GM23338 (cell line): ENCODE measurements at regions not wholly inside any gene's neighbourhood (a gene's known extent, or its start where the extent isn't known, plus 50 kb on each side); places are given as distances from the start of the nearest gene placed in this dataset.

ENCODE experiments used
- ATAC-seq: fragments of 200-7000 bp; cut with Tn5 transposase; 3 replicates; pipeline ENCODE4 v1.9.1; 2020
- DNase-seq: peaks from one replicate; pipeline ENCODE4 v3.0.0-alpha.2; 2015; ENCODE audit warnings: low spot score
- H2AFZ ChIP-seq: fragments of 200-600 bp; sonication (generic); 2 replicates; pipeline ENCODE4 v1.8.0; 2016; ENCODE audit warnings: antibody characterized with exemption, mild to moderate bottlenecking, moderate library complexity
- H3F3A ChIP-seq: fragments of 200-600 bp; sonication (generic); replicated peaks from 2 replicates; pipeline ENCODE4 v1.8.0; 2017; ENCODE audit warnings: antibody characterized with exemption, mixed run types, low read depth
- H3K27ac ChIP-seq: fragments of 200-600 bp; sonication (generic); 2 replicates; pipeline ENCODE4 v1.6.1; 2016; ENCODE audit warnings: low read depth
- H3K27me3 ChIP-seq: fragments of 200-600 bp; sonication (generic); 2 replicates; pipeline ENCODE4 v1.8.0; 2016; ENCODE audit warnings: mild to moderate bottlenecking, mixed run types, moderate library complexity; ENCODE audit not compliant: insufficient read depth
- H3K36me3 ChIP-seq: fragments of 200-600 bp; sonication (generic); 2 replicates; pipeline ENCODE4 v1.8.0; 2016; ENCODE audit warnings: mild to moderate bottlenecking; ENCODE audit not compliant: insufficient read depth
- H3K4me1 ChIP-seq: fragments of 200-600 bp; sonication (generic); 2 replicates; pipeline ENCODE4 v1.8.0; 2016; ENCODE audit warnings: mild to moderate bottlenecking, moderate library complexity; ENCODE audit not compliant: insufficient read depth
- H3K4me2 ChIP-seq: fragments of 200-600 bp; sonication (generic); 2 replicates; pipeline ENCODE4 v1.7.1; 2017; ENCODE audit warnings: mixed run types
- H3K4me3 ChIP-seq: fragments of 200-600 bp; sonication (generic); 2 replicates; pipeline ENCODE4 v1.6.1; 2016; ENCODE audit warnings: mixed run types
- H3K79me2 ChIP-seq: fragments of 200-600 bp; sonication (generic); replicated peaks from 2 replicates; pipeline ENCODE4 v1.8.0; 2017; ENCODE audit warnings: mild to moderate bottlenecking; ENCODE audit not compliant: insufficient read depth
- H3K9me2 ChIP-seq: fragments of 200-600 bp; sonication (generic); 2 replicates; pipeline ENCODE4 v1.8.0; 2017; ENCODE audit not compliant: insufficient read depth
- H4K20me1 ChIP-seq: fragments of 200-600 bp; sonication (generic); replicated peaks from 2 replicates; pipeline ENCODE4 v1.8.0; 2017; ENCODE audit warnings: mild to moderate bottlenecking; ENCODE audit not compliant: insufficient read depth
- H3K27ac Mint-ChIP-seq: 2 replicates; pipeline ENCODE4 v1.8.0; 2020; ENCODE audit warnings: inconsistent platforms, mild to moderate bottlenecking, moderate library complexity, mixed read lengths
- H3K27me3 Mint-ChIP-seq: 3 replicates; pipeline ENCODE4 v1.8.0; 2022; ENCODE audit warnings: low read depth, mild to moderate bottlenecking, moderate library complexity, mixed read lengths, inconsistent platforms; ENCODE audit not compliant: insufficient read depth, poor library complexity
- H3K36me3 Mint-ChIP-seq: 3 replicates; pipeline ENCODE4 v1.8.0; 2021; ENCODE audit warnings: low read depth, mild to moderate bottlenecking, inconsistent platforms, moderate library complexity, mixed read lengths
- H3K4me1 Mint-ChIP-seq: 3 replicates; pipeline ENCODE4 v1.8.0; 2020; ENCODE audit warnings: mild to moderate bottlenecking, inconsistent platforms, mixed read lengths
- H3K4me3 Mint-ChIP-seq: 3 replicates; pipeline ENCODE4 v1.8.0; 2021; ENCODE audit warnings: moderate library complexity, mild to moderate bottlenecking, inconsistent platforms, mixed read lengths
- H3K9me3 Mint-ChIP-seq: 3 replicates; pipeline ENCODE4 v1.8.0; 2020; ENCODE audit warnings: moderate library complexity, mild to moderate bottlenecking, inconsistent platforms, mixed read lengths
- CREB1 ChIP-seq: fragments of 250-450 bp; sonication (Bioruptor Pico); IDR thresholded peaks from 2 replicates; pipeline ENCODE4 v1.5.0; 2020; ENCODE audit warnings: low read depth, mild to moderate bottlenecking, moderate library complexity
- ETS1 ChIP-seq: IDR thresholded peaks from 2 replicates; pipeline ENCODE4 v1.6.1; 2016; ENCODE audit warnings: antibody characterized with exemption
- EZH2 ChIP-seq: fragments of 200-600 bp; sonication (generic); IDR thresholded peaks from one replicate; pipeline ENCODE4 v1.8.0; 2017; ENCODE audit warnings: antibody characterized with exemption, mild to moderate bottlenecking, low read depth; ENCODE audit not compliant: unreplicated experiment
- EZH2phosphoT487 ChIP-seq: fragments of 200-600 bp; sonication (generic); IDR thresholded peaks from one replicate; pipeline ENCODE4 v1.8.1; 2018; ENCODE audit warnings: antibody characterized with exemption; ENCODE audit not compliant: unreplicated experiment
- JUNB ChIP-seq: IDR thresholded peaks from one replicate; pipeline ENCODE4 v1.6.1; 2016; ENCODE audit warnings: antibody characterized with exemption; ENCODE audit not compliant: unreplicated experiment
- NANOG ChIP-seq: IDR thresholded peaks from 2 replicates; pipeline ENCODE4 v1.6.1; 2016; ENCODE audit warnings: antibody characterized with exemption, borderline replicate concordance
- POLR2AphosphoS5 ChIP-seq: IDR thresholded peaks from 2 replicates; pipeline ENCODE4 v1.6.1; 2016; ENCODE audit warnings: antibody characterized with exemption, low read depth
- ZNF114 ChIP-seq: fragments of 250-450 bp; sonication (Bioruptor Pico); IDR thresholded peaks from 2 replicates; pipeline ENCODE4 v1.5.0; 2020; ENCODE audit warnings: mild to moderate bottlenecking, moderate library complexity
- ZNF331 ChIP-seq: fragments of 250-450 bp; sonication (Bioruptor Pico); IDR thresholded peaks from 2 replicates; pipeline ENCODE4 v1.5.0; 2020; ENCODE audit warnings: low read depth, mild to moderate bottlenecking, moderate library complexity
- ZNF462 ChIP-seq: fragments of 250-450 bp; sonication (Bioruptor Pico); IDR thresholded peaks from 2 replicates; pipeline ENCODE4 v1.5.0; 2020; ENCODE audit warnings: mild to moderate bottlenecking, moderate library complexity

GRCh38 chr18:27661320-27662018 lies 476.4 kb upstream of the CHST9 start (continued):
- TF ChIP-seq ZNF462 (CRISPR knock-in tag) (peak; percentile 43; the same call in 1 of the 2 replicates), EZH2phosphoT487 (no peak)

GRCh38 chr18:27656905-27657304 lies 471.8 kb upstream of the CHST9 start:
- Histone ChIP-seq H3K4me1 (peaks cover 12% of the 10 kb centered on the region), H4K20me1 (no peaks in the 10 kb centered on the region), H3F3A (no peaks in the 10 kb centered on the region), H3K27me3 (no peaks in the 10 kb centered on the region), H3K4me3 (no peak overlapping the region), H3K4me2 (no peak overlapping the region), H3K9me2 (0 out of 2 replicates have a peak, but pooled peaks cover 9% of the 10 kb centered on the region), H3K27ac (no peak overlapping the region), H3K36me3 (no peaks in the 10 kb centered on the region), H2AFZ (no peak overlapping the region), H3K79me2 (no peaks in the 10 kb centered on the region)
- ATAC-seq, result no peak
- no peaks in the 10 kb centered on the region for H3K27me3 Mint-ChIP-seq
- no peaks in the 10 kb centered on the region for H3K36me3 Mint-ChIP-seq
- H3K4me1 Mint-ChIP-seq, result peaks cover 10% of the 10 kb centered on the region
- DNase-seq, result no peak
- H3K4me3 Mint-ChIP-seq, result no peak overlapping the region
- H3K27ac Mint-ChIP-seq, result no peak overlapping the region
- H3K9me3 Mint-ChIP-seq, result no peaks in the 10 kb centered on the region
- TF ChIP-seq ZNF114 (no peak), JUNB (no peak), EZH2 (no peak), ETS1 (no peak), CREB1 (CRISPR knock-in tag) (no peak), POLR2AphosphoS5 (no peak), NANOG (no peak), ZNF331 (no peak)
